Cerebellar cortex (tissue), 1 donor: ENCODE measurements at regions not wholly inside any gene's neighbourhood (a gene's known extent, or its start where the extent isn't known, plus 50 kb on each side); places are given as distances from the start of the nearest gene placed in this dataset.

ENCODE experiments used
- DNase-seq: peaks from one replicate; pipeline ENCODE4 v3.0.0-alpha.2; 2015; ENCODE audit warnings: low spot score

DNA sequence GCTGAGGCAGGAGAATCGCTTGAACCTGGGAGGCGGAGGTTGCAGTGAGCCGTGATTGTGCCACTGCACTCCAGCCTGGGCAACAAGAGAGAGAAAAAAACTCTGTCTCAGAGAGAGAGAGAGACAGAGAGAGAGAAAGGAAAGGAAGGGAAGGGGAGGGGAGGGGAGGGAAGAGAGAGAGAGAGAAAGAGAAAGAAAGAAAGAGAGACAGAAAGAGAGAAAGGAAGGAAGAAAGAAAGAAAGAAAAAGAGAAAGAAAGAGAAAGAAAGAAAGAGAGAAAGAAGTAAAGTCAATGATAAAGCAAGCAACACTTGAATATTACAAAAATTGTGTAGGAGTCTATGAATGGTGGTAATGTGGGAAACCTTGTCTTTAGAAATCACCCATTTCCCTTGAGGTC lies 133.6 kb upstream of the MSX2 start:
- no peak for DNase-seq

DNA sequence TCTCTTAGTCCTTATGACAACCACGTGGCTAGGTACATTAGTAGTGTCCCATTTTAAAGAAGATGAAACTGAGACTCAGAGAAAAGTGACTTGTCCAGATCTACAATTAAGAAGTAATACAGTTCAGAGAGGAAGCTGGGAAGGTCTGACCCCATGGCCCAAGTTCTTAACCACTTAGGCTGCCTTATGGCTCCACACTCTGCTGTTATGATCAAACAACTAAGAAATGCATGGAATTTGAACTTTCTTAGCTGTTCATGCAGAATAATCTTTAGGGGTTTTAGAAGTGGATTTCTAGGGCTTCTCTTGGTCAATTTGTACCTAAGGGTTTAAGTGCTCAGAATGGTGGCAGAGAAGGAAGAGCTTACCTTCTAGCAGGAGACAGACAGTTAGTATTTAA lies 128.0 kb upstream of the MSX2 start:
- DNase-seq = no peak

DNA sequence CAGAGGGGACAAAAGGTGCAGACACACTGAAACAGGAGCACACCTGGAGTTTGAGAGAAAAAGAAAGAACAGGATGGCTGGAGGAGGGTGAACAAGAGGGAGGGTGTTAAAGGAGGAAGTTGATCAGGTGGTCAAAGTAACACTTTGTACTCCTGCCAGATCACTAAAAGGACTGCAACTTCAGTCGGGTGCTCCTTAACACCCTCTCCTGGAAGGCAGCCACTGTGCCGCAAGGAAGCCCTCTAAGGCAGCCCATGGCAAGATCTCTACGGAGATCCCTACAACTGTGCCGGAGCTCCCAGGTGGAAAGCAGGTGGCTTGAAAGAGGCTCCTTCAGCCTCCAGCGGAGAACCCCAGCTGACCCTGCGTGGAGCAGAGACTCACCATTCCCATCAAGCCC lies 124.4 kb upstream of the MSX2 start:
- DNase-seq = no peak

DNA sequence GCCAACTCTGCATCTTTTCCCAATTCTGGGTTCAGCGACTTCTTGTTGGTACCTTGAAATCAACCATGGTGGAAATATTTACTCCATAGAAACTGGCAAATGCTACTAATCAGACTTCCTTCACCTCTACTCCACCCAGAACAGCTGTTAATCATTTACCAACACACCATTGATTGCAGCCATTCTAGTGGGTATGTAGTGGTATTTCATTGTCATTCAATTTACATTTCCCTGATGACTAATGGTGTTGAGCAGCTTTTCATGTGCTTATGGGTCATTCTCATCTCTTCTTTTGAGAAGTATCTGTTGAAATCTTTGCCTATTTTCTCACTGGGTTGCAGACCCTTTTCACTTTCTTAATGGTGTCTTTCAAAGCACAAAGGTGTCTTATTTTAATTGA lies 122.4 kb upstream of the MSX2 start:
- DNase-seq = no peak

DNA sequence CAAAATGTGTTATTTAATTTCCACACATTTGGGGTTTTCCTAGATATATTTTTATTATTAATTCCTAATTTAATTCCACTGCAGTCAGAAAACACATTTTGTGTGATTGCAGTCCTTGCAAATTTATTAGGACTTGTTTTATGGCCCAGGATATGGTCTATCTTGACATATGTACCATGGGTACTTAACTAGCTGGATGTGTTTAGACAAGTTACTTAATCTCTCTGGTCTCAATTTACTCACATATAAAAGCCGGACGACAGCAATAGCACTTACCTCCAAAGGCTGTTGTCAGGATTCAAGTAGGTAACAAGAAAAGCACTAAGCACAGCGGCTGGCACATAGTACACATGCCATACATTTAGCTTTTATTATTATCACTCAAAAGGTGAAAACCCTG lies 118.2 kb upstream of the MSX2 start:
- DNase-seq = no peak

DNA sequence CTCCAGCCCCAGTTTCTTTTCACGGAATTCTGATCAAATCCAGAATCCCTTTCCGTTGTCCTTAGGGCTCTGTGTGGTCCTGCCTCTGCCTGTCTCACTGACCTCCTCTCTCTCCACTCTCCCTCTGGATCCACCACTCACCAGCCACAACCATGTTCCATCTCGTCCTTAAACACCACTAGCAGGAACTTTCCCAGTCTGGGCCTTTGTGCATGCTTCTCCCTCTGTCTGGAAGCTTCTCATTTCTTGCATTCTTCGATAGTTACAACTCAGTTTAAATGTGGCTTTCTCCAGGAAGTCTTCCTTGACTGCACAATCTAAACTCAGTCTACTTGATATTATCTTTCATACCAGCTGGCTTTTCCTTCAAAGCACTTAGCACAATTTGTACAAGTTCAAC lies 117.7 kb upstream of the MSX2 start:
- no peak for DNase-seq

DNA sequence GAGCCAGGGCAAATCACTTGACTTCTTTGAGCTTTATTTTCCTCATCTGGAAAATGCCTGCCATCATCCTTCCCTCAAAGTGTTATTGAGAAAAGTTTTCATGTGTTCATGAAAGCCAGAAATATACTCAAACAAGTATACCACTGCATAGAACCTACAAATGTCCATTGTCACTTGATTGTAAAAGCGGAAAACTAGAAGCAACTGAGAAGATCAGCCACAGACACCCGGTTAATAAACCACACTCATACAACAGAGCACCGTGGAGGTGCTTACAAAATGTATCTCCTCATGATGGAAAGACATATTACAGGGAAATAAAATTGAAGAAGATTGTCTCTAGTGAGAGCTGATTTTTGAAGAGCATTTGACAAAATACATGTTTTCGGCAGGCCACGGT lies 117.2 kb upstream of the MSX2 start:
- DNase-seq = no peak

DNA sequence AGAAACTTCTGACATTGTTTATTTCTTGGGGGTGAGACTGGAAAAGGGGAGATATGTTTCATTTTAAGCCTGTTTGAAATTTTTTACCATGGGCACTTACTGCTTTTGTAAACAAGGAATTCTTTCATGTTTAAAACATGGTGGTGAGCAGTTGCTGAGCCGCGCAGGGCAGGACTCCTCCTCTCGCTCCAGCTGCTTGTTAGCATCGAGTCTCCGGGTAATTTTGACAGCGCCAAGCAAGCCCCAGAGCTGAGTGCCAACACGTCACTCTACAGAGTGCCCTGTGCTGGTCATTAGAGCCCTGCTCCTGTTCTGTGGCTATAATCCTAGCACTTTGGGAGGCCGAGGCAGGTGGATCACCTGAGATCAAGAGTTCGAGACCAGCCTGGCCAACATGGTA lies 116.5 kb upstream of the MSX2 start:
- DNase-seq = no peak

DNA sequence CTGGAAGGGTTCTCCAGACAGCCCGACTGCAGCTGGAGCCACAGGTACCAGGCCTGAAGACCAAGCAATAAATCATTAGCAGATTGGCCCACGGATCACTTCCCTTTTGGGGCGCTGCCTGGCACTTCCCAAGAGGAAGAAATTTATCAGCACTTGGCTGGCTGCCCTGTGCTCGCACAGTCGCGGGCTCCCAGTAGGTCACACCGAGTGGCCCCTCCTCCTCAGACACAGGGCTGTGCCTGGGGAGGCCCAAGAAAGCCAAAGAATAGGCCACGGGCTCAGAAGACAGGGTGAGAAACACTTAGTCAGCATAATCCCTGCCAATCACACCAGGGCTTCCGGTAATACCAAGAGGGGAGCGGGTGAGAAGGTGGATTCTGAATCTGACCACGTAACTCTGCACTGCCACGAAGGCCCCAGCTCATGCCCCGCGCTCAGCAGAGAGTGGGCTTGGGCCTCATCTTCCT lies 115.7 kb upstream of the MSX2 start:
- peak; percentile 15 for DNase-seq

DNA sequence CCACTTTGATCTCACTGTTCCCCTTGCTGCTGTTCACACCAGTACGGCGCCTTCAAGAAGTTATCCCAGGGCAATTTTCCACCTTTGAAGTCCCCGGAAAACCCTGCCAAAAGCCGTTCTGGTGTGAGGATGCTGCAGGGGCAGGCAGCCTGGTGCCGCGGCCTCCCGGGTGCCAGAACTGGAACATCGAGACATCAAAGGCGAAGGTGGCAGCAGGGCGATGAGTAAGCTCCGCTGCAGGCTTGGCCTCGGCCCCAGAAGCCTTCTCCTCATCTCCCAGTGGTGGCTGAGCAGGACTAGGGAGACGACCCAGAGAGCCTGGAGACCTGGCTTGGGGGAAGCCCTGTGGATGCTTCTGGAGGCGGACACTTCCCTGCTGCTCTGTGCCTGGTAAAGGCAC lies 115.3 kb upstream of the MSX2 start:
- peak; percentile 10 for DNase-seq

DNA sequence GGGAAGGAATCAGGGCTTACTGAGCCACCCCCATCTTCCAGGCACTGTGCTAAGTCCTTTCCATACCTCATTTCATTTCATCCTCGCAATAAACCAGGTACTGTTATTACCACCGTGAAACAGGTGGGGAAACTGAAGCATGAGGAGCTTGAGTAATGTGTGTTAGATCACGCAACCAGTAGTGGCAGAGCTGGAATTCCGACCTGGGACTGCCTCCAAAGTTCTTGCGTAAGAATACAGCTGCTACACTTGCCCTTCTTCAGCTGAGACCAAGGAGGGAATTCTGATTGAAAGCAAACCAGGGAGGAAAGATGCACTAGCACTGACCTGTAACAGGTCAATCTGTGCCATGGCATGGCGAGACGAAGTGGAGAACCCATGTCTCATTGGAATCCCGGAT lies 113.4 kb upstream of the MSX2 start:
- DNase-seq = no peak

DNA sequence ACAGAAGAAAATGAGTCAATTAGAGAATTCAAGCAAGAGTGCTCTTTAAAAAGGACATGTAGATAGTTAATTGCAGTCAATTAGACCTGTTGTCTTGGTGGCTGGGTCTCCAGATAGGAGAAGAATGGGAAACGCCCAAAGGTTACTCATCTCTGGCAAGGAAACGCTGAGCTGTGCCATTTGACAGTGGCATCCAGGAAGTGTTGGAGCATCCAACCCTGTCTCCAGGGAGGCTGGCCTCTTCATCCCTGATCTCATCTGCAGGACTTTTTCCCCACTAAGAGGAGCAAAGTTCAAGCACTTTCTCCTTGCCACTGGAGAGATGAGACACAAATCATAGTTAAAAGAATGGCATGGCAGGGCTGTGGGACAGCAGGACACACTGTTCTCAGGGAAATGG lies 111.7 kb upstream of the MSX2 start:
- DNase-seq = no peak

DNA sequence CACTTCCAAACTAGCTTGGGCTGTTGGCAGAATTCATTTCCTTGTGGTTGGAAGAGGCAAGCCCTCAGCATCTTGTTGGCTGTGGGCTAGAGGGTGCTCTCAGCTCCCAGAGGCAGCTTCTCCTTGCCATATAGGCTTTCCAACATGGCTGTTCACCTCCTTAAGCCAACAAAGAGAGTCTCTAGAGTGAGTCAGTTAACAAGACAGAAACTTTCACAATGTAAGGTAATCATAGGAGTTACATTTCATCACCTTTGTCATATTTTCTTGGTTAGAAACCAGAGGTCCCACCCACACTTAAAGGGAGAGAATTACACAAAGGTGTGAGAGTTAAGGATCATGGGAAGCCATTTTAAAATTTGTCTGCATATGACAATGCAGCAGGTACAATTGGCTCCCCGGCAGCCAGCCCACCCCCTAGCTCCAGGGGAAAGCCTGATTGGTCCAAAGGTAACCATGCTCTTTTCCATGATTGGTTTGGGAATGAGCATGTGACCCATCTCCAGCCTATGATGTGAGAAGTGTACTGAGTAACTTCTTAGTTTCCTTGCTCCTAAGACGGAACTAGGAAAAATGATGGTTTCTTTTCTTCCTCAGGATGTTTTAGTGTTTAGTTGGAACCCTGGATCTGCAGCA lies 109.8 kb upstream of the MSX2 start:
- no peak for DNase-seq

DNA sequence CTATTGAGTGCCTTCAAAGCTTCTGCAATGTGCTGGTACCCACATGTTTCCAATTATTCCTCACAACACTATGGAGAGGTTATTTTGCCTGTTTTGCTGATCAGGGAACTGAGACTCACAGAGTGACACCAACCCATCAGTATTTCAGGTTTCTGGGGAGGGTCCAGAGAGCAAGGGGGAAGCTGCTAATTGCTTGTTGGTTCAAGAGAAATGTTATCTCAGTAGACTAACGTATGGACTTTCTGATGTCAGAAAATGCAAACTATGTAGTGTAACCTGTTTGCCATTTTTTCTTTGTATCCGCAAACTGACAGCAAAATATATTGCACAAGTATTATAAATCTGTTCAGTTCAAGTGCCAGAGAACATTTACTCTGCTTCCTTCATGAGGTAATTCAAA lies 108.3 kb upstream of the MSX2 start:
- no peak for DNase-seq

DNA sequence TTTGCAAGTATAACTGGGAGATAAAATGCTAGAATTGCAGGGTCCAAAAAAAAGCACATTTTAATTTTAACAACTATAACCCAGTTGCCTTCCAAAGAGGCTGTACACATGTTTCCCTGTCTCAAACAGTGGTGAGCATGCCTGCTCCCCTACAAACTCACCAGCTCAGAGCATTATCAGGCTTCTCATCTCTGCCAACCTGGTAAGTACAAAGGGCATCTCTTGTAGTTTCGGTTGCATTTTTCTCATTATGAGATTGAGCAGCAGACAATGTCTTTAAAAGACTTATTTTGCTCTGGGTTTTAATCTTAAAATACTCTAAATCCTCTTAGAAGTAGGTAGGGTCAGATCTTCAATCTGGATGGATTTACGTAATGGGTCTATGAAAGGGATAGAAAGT lies 107.1 kb upstream of the MSX2 start:
- no peak for DNase-seq

DNA sequence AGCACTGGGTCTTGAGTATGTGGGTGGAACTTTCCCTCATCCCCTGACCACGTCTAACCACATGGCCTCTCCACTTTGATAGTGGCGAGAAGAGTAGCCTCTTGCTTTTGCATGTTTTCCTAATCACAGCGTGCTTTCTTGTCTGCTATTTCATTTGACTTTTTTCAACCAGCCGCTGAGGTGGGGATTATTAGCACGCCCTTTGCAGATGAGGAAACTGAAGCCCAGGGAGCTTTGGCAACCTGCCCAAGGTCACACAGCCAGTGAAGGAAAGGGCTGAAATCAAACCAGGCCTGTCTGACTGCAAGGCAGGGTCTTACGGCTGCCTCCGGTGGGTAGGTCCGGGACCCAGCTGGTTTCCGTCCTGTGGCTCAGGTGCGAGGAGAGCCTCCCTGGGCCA lies 106.5 kb upstream of the MSX2 start:
- DNase-seq = no peak

DNA sequence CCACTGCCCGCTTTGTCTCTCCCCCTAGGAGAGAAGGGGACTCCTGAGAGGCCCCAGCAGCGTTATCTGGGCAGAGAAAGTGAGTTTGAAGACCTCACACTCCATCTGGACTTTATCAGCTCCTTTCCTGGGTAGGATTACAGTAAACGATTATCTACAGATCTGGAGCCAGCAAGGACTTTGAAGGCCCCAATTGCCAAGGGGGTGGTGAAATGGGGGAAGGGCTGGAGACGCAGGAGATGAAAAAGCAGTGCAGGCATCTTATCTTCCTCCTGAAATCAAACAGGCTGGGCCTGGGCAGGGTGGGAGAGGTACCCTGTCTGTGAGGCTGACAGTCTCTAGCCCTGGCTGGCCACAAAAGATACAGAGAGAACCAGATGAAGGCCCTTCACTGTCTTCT lies 105.8 kb upstream of the MSX2 start:
- no peak for DNase-seq

DNA sequence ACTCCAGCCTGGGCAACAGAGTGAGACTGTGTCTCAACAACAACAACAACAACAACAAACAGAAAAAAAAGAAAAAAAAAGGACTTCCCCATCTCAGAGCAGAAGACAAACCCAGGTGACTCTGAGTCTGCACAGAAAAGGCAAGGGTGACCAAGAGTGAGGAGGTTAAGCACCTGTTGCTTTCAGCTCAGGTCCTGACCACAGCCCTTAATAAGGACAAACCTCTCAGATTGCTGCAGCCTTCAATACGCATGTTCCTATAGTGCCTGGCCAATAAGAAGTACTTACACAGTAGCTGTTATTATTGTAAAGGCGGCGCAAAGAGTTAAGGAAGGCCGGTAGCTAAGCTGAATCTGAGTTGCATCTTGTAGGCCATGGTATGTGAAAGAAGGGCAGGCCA lies 102.3 kb upstream of the MSX2 start:
- no peak for DNase-seq

DNA sequence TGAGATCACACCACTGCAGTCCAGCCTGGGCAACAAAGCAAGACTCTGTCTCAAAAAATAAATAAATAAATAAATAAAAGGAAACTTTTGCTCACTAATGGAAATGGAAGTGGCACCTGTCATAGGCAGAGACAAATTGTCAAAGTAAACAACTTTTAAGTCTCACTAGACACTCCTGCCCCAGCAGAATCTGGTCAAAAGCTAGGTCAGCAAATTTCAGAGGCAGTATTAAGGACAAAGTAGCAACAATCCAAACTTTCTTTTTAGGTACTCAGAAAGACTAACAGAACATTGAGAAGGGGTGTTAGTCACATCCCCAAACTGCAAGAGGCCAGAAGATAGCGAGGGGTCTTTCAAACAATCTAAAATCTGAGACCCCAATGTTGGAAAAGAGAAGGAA lies 101.4 kb upstream of the MSX2 start:
- DNase-seq = no peak

DNA sequence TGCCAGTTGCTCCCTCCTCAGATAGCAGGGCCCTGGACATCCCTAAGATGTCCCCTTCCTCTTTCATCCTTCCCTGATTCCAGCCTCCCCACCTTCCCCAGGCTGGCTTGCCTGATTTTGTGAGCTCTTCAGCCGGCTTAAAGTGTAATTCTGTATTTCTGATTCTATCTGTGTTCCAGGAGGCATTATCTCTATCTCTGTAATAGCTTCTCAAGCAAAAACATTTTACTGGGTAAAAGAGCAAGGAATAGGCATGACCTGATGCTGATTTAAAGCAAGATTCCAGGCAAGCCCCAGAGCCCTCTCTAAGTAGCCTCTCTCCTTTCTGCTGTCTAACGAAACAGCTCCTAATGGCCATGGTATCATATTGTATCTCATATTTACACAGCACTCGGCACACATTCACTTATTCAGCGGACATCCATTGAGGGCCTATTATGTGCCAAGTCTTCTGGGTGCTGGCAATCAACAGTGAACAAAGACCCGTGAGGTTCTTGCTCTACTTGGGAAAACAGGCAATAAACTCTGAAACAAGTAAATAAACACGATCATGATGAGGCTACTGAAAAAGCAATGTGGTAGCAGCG lies 100.9 kb upstream of the MSX2 start:
- DNase-seq = no peak

DNA sequence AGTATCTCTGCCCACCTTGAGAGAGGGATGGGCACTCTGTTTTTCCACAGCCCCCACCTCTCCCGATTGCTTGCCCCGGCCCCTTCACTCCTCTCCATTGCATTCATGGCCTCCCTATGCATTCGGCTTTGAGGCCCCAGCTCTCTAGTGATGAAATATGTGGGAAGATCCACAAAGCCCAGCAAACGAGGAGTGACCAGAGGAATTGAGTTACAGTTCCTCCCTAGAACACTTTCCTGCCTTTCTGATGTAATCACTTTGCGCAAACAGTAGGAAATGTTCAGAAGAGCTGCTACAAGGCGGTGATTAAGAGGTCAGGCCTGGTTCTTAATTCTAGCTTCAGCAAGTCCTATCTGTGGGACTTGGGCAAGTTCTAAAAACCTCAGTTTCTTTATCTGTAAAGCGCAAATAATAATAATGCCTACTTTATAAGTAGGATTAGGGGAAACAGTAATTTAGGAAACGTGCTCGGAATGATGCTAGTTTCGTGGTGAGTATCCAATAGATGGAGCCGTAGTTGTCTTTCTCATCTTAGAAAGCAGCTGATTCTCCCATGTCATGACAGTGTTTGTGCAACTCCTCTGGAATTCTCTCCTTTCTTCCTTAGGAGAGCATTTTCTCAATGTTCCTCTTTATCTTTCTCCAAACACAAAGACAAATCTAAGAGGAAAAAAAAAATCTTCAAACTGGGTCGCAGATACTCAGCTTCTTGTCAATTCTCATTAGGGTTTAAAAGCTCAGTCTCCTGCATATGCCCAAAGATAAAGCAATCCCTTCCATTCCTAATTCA lies 99.5 kb upstream of the MSX2 start:
- no peak for DNase-seq

DNA sequence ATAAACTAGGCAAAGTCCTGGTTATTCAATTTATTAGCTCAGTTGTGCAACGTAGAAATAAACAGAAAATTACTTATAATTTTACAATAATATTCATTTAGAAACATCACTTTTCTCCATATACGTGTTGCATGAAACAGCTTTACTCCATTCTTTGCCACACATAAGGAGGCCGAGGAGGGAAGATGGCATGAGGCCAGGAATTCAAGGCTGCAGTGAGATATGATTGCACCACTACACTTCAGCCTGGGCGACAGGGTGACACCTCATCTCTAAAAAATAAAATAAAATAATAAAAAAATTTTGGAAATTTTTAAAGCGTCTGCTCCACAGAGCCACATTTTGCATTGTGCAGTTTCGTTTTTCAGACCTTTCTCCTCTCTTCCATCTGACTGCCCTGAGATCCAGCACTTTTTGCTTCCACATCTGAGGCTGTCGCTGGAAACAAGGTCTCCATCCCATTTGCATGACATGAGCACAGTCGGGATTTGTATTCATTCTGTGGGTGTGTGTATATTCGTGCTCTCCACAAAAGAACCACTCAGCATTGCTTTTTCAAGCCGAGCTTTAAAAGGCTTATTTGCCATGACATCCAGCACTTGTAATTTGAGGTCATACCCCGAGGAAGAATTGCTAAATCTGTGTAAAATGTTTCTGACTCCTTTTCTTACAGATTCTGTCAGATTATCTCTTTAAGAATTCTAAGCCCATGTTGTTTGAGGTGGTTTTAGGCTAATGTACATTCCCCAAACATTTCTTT lies 98.6 kb upstream of the MSX2 start:
- DNase-seq = no peak

DNA sequence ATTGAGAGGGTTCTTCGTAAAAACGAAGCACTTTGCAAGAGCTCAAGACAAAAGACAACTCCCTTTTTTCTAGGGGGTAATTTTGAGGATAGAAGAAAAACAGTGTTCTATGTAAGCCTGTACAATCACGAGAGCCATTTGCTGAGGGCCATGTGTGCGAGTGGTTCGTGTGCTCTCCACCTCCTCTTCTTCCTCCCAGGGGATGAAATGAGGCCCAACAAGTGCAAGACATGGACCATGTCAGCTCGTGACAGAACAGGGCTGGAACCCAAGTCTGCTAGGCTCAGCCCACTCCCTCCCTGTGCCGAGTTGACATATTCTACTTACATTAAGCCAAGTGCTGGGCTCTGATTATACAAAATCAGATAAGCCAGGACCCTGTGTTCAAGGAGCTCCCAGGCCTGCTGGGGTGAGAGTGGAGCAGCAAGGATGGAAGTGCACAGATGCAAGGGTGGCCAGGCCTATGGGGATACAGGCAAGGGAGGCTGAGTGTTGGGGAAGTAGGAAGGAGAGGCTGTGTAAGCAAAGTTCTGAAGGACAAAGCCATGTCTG lies 97.9 kb upstream of the MSX2 start:
- no peak for DNase-seq
